ENCODE measurements at regions not wholly inside any gene's neighbourhood (a gene's known extent, or its start where the extent isn't known, plus 50 kb on each side); places are given as distances from the start of the nearest gene placed in this dataset.
"Not testable (repeated sequence)": the region's sequence is repeated elsewhere in the genome, so short reads cannot be mapped to it uniquely, and the experiment has no call there.

- H3K36me3 Mint-ChIP-seq, result no peaks in the 10 kb centered on the region
- DNase-seq, result no peak
- H3K27ac Mint-ChIP-seq, result no peak overlapping the region
- no peaks in the 10 kb centered on the region for H3K27me3 Mint-ChIP-seq
- ATAC-seq, result no peak
- CTCF ChIA-PET, result no interaction called here
- peaks cover 26% of the 10 kb centered on the region for H3K9me3 Mint-ChIP-seq (ENCODE audit: low read depth)
- no peaks in the 10 kb centered on the region for H3K4me1 Mint-ChIP-seq
- H3K4me3 Mint-ChIP-seq, result no peak overlapping the region
Observed at GRCh38 chr1:189971656-189972055, 506.0 kb downstream of the BRINP3 start.

- no peaks in the 10 kb centered on the region for H3K4me1 Mint-ChIP-seq
- no peak overlapping the region for H3K27ac Mint-ChIP-seq
- H3K9me3 Mint-ChIP-seq (ENCODE audit: low read depth), result peaks cover 21% of the 10 kb centered on the region
- no peak overlapping the region for H3K4me3 Mint-ChIP-seq
- ATAC-seq (no peak), DNase-seq (no peak)
- H3K36me3 Mint-ChIP-seq, result no peaks in the 10 kb centered on the region
- CTCF ChIA-PET, result no interaction called here
- no peaks in the 10 kb centered on the region for H3K27me3 Mint-ChIP-seq
Observed at GRCh38 chr1:189977184-189977583, 500.5 kb downstream of the BRINP3 start.

GRCh38 chr1:189983166-189983890 is 494.3 kb downstream of the BRINP3 start:
- no peak for ATAC-seq
- H3K4me3 Mint-ChIP-seq, result no peak overlapping the region

GRCh38 chr1:189986516-189986915 is 491.1 kb downstream of the BRINP3 start:
- no peak overlapping the region for H3K4me3 Mint-ChIP-seq
- CTCF ChIA-PET, result no interaction called here
- peaks cover 15% of the 10 kb centered on the region for H3K9me3 Mint-ChIP-seq (ENCODE audit: low read depth)
- no peaks in the 10 kb centered on the region for H3K36me3 Mint-ChIP-seq
- no peaks in the 10 kb centered on the region for H3K4me1 Mint-ChIP-seq
- DNase-seq, result no peak
- H3K27ac Mint-ChIP-seq, result no peak overlapping the region
- ATAC-seq, result no peak
- H3K27me3 Mint-ChIP-seq, result no peaks in the 10 kb centered on the region

More at GRCh38 chr1:189983166-189983890, 494.3 kb downstream of the BRINP3 start:
- H3K27ac Mint-ChIP-seq, result no peak overlapping the region
- no peak for DNase-seq
- CTCF ChIA-PET, result no interaction called here
- no peaks in the 10 kb centered on the region for H3K27me3 Mint-ChIP-seq
- H3K36me3 Mint-ChIP-seq, result no peaks in the 10 kb centered on the region
- no peaks in the 10 kb centered on the region for H3K4me1 Mint-ChIP-seq
- H3K9me3 Mint-ChIP-seq (ENCODE audit: low read depth), result peaks cover 7% of the 10 kb centered on the region

GRCh38 chr1:189987509-189987908 is 490.2 kb downstream of the BRINP3 start:
- Mint-ChIP-seq H3K27ac (no peak overlapping the region), H3K9me3 (ENCODE audit: low read depth) (peaks cover 20% of the 10 kb centered on the region), H3K27me3 (no peaks in the 10 kb centered on the region), H3K4me3 (no peak overlapping the region), H3K36me3 (no peaks in the 10 kb centered on the region), H3K4me1 (no peaks in the 10 kb centered on the region)
- CTCF ChIA-PET, result no interaction called here
- ATAC-seq, result no peak
- DNase-seq, result no peak

- Mint-ChIP-seq H3K4me3 (no peak overlapping the region), H3K4me1 (no peaks in the 10 kb centered on the region), H3K27me3 (no peaks in the 10 kb centered on the region), H3K9me3 (ENCODE audit: low read depth) (peaks cover 24% of the 10 kb centered on the region), H3K36me3 (no peaks in the 10 kb centered on the region), H3K27ac (no peak overlapping the region)
- ATAC-seq, result no peak
- DNase-seq, result no peak
- CTCF ChIA-PET, result no interaction called here
Observed at GRCh38 chr1:189992856-189993255, 484.8 kb downstream of the BRINP3 start.

DNA sequence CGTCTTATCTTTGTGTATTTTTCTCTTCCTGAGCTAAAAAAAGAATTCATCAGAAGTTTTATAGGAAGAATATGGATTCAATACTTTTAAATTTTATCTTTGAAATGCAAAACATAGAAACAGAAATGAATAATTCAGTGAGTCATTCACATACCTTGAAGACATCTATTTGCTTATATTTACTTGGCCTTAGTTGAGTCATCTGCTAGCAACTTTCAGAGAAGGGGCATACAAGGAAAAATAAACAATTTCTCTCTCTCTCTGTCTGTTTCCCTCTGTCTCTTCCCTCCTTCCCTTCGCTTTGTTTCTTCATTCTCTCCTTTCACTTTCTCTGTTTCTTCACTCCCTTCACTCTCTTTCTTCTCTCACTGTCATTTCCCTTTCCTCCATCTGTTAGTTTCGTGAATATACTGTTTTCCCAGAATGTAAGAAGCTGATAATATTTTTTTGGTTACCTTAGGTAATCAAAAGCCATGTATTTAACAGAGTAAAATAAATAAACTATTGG is 477.2 kb downstream of the BRINP3 start:
- Mint-ChIP-seq H3K27me3 (no peaks in the 10 kb centered on the region), H3K4me3 (no peak overlapping the region), H3K4me1 (no peaks in the 10 kb centered on the region), H3K36me3 (no peaks in the 10 kb centered on the region), H3K9me3 (ENCODE audit: low read depth) (peaks cover 15% of the 10 kb centered on the region), H3K27ac (no peak overlapping the region)
- no peak for ATAC-seq
- CTCF ChIA-PET, result no interaction called here
- DNase-seq, result no peak

GRCh38 chr1:190001187-190001586 is 476.5 kb downstream of the BRINP3 start:
- DNase-seq (no peak), ATAC-seq (no peak)
- CTCF ChIA-PET, result no interaction called here
- no peaks in the 10 kb centered on the region for H3K36me3 Mint-ChIP-seq
- H3K27me3 Mint-ChIP-seq, result no peaks in the 10 kb centered on the region
- no peaks in the 10 kb centered on the region for H3K4me1 Mint-ChIP-seq
- peaks cover 17% of the 10 kb centered on the region for H3K9me3 Mint-ChIP-seq (ENCODE audit: low read depth)
- H3K4me3 Mint-ChIP-seq, result no peak overlapping the region
- no peak overlapping the region for H3K27ac Mint-ChIP-seq

DNA sequence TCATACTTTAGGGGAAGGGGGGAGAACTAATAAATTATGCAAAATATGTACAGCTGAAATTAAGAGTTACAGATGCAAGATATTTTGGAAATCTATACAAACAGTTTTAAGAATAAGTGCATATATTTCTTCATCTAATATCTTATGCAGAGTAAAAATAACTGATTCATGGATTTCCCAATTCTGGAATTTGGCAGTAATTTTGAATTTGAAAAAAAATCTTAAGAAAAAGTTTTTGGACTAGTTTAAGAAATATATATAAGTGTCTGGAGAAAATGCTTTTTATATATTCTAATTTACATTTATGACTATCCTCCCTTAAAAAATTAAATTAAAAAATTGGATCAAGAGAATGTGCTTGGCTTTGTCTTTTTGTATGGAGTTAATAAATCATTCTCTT is 474.3 kb downstream of the BRINP3 start:
- ATAC-seq (no peak), DNase-seq (no peak)
- CTCF ChIA-PET, result no interaction called here
- Mint-ChIP-seq H3K9me3 (ENCODE audit: low read depth) (peaks cover 16% of the 10 kb centered on the region), H3K27ac (no peak overlapping the region), H3K4me1 (no peaks in the 10 kb centered on the region), H3K27me3 (no peaks in the 10 kb centered on the region), H3K4me3 (no peak overlapping the region), H3K36me3 (no peaks in the 10 kb centered on the region)

DNA sequence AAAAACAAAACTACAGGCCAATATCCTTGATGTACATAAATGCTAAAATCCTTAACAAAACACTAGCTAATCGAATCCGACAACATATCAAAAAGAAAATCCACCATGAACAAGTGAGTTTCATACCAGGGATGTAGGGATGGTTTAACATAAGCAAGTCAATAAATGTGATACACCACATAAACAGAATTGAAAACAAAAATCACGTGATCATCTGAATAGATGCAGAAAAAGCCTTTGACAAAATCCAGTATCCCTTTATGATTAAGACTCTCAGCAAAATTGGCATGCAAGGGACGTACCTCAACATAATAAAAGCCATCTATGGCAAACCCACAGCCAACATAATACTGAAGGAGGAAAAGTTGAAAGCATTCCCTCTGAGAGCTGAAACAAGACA is 466.1 kb downstream of the BRINP3 start:
- Mint-ChIP-seq H3K27ac (no peak overlapping the region), H3K4me1 (no peaks in the 10 kb centered on the region), H3K27me3 (no peaks in the 10 kb centered on the region), H3K4me3 (no peak overlapping the region), H3K9me3 (ENCODE audit: low read depth) (peaks cover 6% of the 10 kb centered on the region), H3K36me3 (no peaks in the 10 kb centered on the region)
- CTCF ChIA-PET, result no interaction called here
- DNase-seq, result no peak
- no peak for ATAC-seq

- H3K36me3 Mint-ChIP-seq; DNase-seq; H3K27ac Mint-ChIP-seq; ATAC-seq; H3K27me3 Mint-ChIP-seq; CTCF ChIA-PET; H3K4me3 Mint-ChIP-seq; H3K4me1 Mint-ChIP-seq; H3K9me3 Mint-ChIP-seq (ENCODE audit: low read depth): not testable (repeated sequence)
Observed at GRCh38 chr1:190019151-190019550, 458.5 kb downstream of the BRINP3 start.

DNA sequence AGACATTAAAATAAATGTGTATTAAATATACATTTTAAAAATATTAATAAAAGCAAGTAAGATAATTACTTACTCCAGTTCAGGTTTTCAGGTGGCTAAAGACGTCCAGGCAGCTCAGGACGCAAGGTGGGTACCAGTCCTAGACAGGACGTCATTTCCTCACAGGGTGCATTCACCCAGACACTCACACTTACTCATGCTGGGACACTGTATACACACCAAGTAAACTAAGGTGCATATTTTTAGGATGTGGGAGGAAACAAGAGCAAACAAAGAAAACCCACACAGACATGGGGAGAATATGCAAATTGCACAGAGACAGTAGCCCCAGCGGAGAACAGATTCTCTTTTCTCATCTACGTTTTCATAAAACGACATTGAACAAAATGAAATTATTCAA is 457.9 kb downstream of the BRINP3 start:
- CTCF ChIA-PET, result no interaction called here
- no peak for DNase-seq
- peaks cover 3% of the 10 kb centered on the region for H3K4me1 Mint-ChIP-seq
- H3K9me3 Mint-ChIP-seq (ENCODE audit: low read depth), result peaks cover 6% of the 10 kb centered on the region
- H3K4me3 Mint-ChIP-seq, result no peak overlapping the region
- no peaks in the 10 kb centered on the region for H3K27me3 Mint-ChIP-seq
- ATAC-seq, result no peak
- no peaks in the 10 kb centered on the region for H3K36me3 Mint-ChIP-seq
- H3K27ac Mint-ChIP-seq, result no peak overlapping the region

- H3K27me3 Mint-ChIP-seq, result no peaks in the 10 kb centered on the region
- no peak overlapping the region for H3K4me3 Mint-ChIP-seq
- no peak overlapping the region for H3K27ac Mint-ChIP-seq
- ATAC-seq (no peak), DNase-seq (no peak)
- H3K36me3 Mint-ChIP-seq, result no peaks in the 10 kb centered on the region
- peaks cover 6% of the 10 kb centered on the region for H3K9me3 Mint-ChIP-seq (ENCODE audit: low read depth)
- H3K4me1 Mint-ChIP-seq, result peaks cover 3% of the 10 kb centered on the region
- CTCF ChIA-PET, result no interaction called here
Observed at GRCh38 chr1:190022709-190023108, 455.0 kb downstream of the BRINP3 start.

DNA sequence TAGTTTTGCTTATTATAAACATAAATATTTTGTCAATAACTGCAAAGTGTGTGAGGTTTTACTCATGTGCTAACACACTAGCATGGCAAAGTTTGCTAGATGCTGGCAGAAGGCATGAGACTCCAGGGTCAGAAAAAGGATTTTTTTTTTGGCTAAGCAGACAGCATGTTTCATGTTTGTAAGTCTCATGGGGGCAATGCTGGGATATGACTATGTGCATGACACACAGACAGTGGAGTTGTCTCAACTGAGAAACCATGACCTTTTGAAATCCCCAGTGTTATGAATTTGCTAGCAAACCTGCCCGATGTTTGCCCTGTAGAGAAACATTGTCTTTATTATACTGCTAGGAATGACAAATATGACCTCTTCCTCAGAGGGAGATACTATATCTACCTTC is 448.2 kb downstream of the BRINP3 start:
- Mint-ChIP-seq H3K27ac (no peak overlapping the region), H3K36me3 (no peaks in the 10 kb centered on the region), H3K4me3 (no peak overlapping the region), H3K4me1 (no peaks in the 10 kb centered on the region), H3K27me3 (no peaks in the 10 kb centered on the region), H3K9me3 (ENCODE audit: low read depth) (peaks cover 5% of the 10 kb centered on the region)
- no peak for ATAC-seq
- CTCF ChIA-PET, result no interaction called here
- DNase-seq, result no peak

DNA sequence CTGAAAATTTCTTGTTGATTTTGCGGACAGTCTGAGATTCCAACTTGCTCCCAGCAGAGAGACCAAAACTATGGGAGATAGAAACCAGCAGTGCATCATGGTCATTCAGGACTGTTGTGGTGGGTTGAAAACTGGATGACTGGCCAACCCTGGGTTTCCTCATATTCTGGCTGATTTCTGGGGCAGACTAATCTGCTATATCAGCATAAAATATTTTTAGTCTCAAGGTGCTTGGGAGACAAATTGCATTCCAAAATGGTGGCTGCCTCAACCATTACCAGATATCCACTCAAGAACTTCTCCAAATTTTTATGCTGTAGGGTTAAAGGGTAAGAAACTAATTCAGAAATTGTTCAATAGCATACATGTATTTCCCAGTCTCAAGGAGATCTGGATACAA is 434.0 kb downstream of the BRINP3 start:
- CTCF ChIA-PET, result no interaction called here
- H3K27me3 Mint-ChIP-seq, result no peaks in the 10 kb centered on the region
- peaks cover 4% of the 10 kb centered on the region for H3K9me3 Mint-ChIP-seq (ENCODE audit: low read depth)

More for the DNA sequence above, 434.0 kb downstream of the BRINP3 start:
- Mint-ChIP-seq H3K4me1 (no peaks in the 10 kb centered on the region), H3K27ac (no peak overlapping the region), H3K4me3 (no peak overlapping the region), H3K36me3 (no peaks in the 10 kb centered on the region)
- no peak for DNase-seq
- ATAC-seq, result no peak

All from activated CD8-positive, alpha-beta memory T cell treated with anti-CD3 and anti-CD28 coated beads, Interleukin-2, amount 10 ng/mL, durations not matched to agents 7 days and 5 days (primary cell).